Gastrocnemius medialis (tissue), 4 donors: ENCODE measurements at regions not wholly inside any gene's neighbourhood (a gene's known extent, or its start where the extent isn't known, plus 50 kb on each side); places are given as distances from the start of the nearest gene placed in this dataset.

Experiments used
- POLR2A ChIP-seq, 2 donors: fragments of 450-650 bp; IDR thresholded peaks; one replicate each; pipeline ENCODE4 v1.6.1; 2017; ENCODE audit warnings: antibody characterized with exemption in 2 of 2, mild to moderate bottlenecking in 2 of 2, moderate library complexity in 2 of 2
- TF ChIP-seq, protein P1 (sequence below), 5 experiments: fragments of 450-650 bp in 3 of 5; fragments of 200-600 bp in 2 of 5; sonication (generic) in 2 of 5; IDR thresholded peaks in 4 of 5; conservative IDR thresholded peaks in 1 of 5; 1 replicate in 4 of 5; 2 replicates in 1 of 5; pipeline ENCODE4 v1.5.1; 2016 to 2019; ENCODE audit warnings: antibody characterized with exemption in 5 of 5, mild to moderate bottlenecking in 3 of 5, moderate library complexity in 3 of 5

GRCh38 chr6:95266537-95267258, 310.6 kb upstream of the MANEA start:
- TF ChIP-seq POLR2A (IDR thresholded peaks at IDR 0.05): no peak
- TF ChIP-seq, protein P1, sequence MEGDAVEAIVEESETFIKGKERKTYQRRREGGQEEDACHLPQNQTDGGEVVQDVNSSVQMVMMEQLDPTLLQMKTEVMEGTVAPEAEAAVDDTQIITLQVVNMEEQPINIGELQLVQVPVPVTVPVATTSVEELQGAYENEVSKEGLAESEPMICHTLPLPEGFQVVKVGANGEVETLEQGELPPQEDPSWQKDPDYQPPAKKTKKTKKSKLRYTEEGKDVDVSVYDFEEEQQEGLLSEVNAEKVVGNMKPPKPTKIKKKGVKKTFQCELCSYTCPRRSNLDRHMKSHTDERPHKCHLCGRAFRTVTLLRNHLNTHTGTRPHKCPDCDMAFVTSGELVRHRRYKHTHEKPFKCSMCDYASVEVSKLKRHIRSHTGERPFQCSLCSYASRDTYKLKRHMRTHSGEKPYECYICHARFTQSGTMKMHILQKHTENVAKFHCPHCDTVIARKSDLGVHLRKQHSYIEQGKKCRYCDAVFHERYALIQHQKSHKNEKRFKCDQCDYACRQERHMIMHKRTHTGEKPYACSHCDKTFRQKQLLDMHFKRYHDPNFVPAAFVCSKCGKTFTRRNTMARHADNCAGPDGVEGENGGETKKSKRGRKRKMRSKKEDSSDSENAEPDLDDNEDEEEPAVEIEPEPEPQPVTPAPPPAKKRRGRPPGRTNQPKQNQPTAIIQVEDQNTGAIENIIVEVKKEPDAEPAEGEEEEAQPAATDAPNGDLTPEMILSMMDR (IDR thresholded peaks at IDR 0.05 in 4 of 5, conservative IDR thresholded peaks at IDR 0.05 in 1 of 5): no peak
